HG02885 (cell line): ENCODE measurements at regions not wholly inside any gene's neighbourhood (a gene's known extent, or its start where the extent isn't known, plus 50 kb on each side); places are given as distances from the start of the nearest gene placed in this dataset.

Experiments
- ATAC-seq: cut with Tn5 transposase; IDR thresholded peaks from one replicate; pipeline ENCODE4 v1.9.1; 2021; ENCODE audit warnings: mild to moderate bottlenecking; ENCODE audit not compliant: unreplicated experiment, poor library complexity

DNA sequence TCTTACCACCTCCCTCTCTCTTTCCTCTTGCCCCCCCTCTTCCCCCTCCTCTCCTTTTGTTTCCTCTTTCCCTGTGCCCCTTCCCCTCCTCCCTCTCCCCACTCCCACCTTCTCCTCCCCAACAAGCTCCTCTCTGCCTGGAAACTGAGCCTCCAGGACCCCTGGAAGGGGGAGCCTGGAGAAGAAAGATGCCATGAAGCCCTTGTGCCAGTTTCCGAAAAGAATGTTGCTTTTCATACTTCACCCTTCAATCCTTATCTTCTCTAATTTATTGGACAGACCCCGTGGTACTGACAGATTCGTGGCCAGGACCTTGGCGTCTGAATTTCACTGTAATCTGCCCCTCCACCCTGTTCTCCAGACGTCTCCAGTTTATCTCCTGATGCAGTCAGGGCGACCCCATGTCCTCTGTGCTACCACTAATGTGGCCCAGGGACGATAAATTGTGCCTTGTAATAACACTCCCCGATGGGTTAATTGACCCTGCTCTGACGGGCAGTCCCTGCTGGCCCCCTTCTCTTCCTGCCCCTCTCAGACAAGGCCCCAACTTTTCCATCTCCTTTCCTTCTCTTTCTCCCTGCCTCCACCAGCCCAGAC is 138.4 kb upstream of the GSE1 start:
- ATAC-seq, result no peak

DNA sequence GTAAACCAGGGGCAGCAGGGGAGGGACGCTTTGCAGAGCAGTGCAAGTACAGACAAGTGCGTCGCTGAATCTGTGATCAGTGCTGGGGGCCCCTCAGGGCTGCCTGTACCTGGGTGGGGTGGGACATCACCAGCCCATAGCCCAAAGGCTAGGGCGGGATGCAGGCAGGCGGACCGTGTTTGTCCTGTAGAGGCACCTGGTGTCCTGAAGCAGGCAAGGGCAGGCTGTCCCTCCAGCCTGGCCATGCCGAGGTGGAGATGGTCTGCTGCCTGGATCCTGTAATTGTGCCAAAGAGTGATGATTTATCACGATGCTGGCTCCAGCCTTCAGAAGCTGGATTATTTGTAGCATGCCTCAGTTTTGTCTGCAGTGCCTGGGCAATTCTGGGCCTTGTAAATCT is 137.9 kb upstream of the GSE1 start:
- ATAC-seq, result no peak

DNA sequence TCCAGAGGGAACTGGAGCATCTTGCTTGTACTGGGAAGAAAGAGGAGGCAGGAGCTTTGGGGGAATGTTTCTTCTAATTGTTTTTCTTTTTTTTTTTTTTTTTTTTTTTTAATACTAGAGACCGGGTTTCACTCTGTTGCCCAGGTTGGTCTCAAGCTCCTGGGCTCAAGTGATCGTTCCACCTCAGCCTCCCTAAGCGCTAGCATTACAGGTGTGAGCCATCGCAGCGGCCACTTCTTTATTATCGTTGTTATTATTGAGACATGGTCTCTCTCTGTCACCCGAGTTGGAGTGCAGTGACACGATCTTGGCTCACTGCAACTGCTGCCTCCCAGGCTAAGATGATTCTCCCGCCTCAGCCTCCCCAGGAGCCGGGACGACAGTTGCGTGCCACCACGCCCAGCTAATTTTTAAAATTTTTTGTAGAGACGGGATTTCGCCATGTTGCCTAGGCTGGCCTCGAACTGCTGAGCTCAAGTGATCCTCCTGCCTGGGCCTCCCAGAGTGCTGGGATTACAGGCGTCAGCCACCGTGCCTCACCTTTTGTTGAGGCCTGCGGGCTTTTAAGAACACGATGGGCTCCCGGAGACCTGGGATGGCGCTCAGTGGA is 137.3 kb upstream of the GSE1 start:
- no peak for ATAC-seq

DNA sequence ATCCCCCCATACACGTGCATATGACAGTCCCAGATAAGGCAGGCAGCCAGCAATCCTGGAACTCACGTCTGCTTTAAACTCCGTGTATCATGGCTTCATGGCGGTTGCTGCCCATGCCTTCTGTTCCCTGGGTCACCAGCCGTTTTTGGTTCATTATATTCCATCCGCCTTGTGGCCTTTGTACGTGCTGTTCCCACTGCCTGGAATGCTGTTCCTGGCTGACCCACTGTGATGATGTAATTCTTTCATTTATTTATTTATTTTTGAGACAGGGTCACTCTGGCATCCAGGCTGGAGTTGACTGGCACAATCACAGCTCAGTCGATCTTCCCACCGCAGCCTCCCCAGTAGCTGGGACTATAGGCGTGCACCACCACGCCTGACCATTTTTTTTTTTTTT is 136.7 kb upstream of the GSE1 start:
- no peak for ATAC-seq

DNA sequence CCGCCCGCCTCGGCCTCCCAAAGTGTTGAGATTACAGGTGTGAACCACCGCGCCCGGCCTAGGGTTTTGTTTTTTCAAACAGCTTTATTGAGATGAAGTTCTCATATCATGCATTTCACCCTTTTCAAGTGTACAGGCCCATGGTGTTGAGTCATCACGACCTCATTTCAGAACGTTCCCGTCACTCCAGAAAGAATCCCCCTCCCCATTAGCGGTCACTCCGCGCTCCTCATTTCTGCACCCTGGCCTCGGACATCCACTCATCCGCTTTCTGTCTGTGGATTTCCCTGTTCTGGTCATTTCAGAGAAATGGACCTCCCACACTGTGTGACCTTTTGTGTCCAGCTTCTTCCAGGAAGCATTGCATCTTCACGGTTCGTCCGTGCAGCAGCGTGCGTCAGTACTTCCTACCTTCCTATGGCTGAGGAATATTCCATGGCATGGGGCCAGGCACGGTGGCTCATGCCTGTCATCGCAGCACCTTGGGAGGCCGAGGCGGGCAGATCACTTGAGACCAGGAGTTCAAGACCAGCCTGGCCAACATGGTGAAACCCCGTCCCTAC is 135.2 kb upstream of the GSE1 start:
- no peak for ATAC-seq

DNA sequence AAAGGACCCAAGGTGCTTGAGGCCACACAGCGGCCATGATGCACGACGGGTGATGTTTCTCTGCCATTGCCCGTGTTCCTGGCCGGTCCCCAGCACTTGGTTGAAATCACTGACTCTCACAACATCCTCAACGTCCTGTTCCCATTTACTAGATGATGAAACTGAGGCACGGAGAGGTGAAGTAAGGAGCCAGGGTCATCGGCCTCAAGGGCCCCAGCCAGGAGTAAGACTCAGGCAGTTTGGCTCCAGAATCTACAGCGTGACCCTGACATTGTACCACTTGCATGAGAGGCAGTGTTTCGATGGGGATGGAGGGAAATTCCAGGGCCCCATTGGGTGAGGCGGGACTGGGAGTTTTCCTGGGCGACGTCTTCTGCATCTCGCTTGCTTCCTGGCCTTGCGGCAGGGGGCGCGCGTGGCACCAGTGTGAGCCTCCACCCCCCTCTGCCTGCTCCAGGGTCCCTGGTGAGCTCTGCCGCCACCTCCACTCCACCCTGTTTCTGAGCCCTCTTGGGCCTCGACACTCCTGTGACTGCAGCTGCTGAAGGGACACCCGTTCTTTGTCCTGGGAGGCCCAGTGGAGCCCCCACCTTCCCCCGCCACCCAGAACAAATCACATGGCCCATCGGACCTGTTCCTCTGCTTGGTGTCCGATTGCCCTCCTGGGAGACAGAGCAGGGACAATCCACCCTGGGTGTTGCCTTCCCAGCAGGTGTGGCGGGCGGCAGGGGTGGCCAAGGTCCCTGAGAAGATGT is 133.0 kb upstream of the GSE1 start:
- ATAC-seq, result no peak

DNA sequence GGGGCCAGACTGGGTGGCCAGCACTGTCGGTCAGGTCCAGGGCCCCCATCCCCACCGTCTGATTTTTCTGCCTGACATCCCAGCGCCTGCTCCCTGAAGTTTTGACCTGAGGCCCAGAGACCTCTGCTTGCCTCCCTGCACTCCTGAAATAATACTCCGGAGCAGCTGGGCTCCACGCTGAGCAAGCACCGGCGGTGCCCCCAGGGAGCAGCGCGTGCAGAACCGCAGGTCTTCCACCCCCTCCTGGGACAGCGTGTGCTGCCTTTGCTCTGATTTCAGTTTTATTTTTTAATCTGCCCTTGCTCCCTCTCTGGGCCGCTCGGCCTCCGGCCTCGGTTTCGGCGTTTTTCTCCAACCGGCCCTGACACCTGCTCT is 132.4 kb upstream of the GSE1 start:
- no peak for ATAC-seq

DNA sequence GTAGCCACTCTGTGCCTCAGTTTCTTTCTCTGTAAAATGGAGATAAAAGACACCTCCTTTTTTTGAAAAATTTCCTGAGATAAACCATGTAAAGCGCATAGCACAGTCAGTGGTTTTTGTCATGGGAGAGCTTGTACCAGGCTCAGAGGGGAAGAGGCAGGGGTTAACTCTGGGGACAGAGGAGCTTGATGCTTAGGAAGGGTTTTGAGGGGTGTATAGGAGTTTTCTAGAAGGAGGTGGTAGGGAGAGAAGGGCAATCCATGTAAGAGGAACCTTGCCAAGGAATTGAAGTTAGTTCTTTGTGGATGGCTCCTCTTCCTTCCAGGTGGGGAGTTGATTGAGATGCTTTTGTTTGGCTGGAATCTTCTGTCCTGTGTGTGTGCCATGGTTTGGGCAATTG is 131.9 kb upstream of the GSE1 start:
- no peak for ATAC-seq

DNA sequence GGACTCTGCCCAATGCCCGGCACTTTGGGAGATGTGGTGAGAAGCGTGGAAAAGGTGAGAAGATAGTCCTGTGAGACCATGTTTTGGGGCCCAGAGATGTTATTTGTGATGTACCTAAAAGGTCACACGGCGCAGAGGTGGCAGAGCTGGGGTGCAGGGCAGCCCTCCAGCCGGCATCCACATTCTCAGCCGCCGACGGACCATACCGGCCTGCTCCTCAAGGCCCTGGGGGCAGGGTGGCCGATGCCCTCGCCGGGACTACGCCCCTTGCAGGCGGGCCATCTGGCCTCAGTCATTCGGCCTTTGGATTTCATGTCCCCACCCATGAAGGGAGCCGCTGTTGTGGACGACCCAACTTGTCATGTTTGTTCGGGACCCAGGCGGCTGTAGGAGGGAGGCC is 131.4 kb upstream of the GSE1 start:
- no peak for ATAC-seq

DNA sequence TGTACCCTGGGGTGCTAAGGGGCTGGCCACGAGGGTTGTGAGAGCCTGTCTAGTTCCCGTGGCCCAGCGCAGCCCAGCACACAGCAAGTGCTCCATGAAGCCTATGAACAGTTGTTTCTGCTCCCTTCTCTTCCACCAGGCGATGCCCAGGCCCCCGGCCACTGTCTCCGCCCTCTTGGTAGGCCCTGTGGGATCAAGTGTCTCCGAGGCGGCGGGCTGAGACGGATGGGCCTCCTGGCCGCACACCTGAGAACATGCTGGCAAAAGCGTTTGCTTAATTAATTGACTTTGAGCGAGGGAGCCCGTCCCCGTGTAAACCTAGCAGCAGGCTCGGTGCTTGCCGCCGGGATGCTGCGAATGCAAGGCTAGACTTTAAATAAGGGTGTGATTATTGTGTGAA is 129.7 kb upstream of the GSE1 start:
- no peak for ATAC-seq

DNA sequence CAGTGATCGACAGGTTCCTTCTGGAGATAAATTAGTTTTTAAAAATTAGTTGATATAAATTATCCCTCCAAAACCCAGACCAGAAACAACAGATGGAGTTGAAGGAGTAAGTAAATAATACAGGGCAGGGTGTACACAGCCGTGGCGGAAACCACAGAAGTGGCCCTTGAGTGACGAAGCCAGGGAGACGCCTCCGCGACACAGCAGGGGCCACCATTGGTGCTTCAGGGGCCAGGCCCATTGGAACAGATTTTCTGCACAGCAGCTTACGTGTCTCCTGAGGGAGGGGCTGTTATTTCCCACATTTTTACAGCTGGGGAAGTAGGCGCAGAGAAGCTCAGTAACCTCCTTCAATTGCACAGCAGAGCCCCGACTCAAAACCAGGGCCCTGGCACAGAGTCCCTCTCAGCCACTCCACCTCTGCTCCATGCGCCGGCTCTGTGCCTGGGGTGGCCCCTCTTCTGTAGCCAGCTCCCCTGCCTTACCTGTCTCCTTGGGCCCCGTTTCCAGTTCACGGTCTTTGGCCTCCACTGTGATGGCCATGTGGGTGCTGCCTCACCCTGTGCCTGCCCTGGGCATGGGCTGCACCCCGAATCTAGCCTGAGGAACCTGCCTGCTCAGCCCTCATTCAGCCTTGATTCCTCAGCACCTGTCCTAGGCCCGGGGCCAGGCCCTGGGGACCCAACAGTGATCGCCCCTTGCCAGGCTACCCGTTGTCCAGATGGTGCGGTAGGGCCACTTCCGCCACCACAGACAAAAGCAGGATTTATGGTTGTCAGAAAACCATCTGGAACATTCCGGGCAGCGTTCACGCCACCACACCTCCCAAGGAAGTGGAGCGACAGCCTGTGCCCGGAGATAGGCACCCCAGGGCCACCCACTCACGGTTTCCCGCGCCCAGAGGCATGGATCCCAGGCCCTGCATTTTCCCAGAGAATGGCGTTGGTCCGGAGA is 128.5 kb upstream of the GSE1 start:
- ATAC-seq, result no peak

DNA sequence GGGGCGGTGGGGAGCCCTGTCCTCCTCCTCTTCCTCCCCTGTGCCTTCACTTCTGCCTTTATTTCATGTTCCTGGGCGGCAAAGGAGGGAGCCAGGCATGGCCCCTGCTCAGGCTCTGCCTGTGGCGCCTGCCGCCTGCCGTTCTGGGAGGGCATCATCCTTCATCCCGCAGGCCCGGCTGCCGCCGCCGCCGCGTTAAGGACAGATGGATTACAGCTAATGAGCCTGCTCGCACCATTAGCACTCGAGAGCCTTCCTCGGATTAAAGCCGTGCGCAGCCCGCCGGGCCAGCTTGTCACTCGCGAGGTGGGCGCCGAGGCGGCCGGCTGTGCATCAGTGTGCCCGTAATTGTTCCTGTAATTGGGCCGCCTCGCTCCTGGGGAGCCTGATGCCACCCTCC is 127.7 kb upstream of the GSE1 start:
- no peak for ATAC-seq

DNA sequence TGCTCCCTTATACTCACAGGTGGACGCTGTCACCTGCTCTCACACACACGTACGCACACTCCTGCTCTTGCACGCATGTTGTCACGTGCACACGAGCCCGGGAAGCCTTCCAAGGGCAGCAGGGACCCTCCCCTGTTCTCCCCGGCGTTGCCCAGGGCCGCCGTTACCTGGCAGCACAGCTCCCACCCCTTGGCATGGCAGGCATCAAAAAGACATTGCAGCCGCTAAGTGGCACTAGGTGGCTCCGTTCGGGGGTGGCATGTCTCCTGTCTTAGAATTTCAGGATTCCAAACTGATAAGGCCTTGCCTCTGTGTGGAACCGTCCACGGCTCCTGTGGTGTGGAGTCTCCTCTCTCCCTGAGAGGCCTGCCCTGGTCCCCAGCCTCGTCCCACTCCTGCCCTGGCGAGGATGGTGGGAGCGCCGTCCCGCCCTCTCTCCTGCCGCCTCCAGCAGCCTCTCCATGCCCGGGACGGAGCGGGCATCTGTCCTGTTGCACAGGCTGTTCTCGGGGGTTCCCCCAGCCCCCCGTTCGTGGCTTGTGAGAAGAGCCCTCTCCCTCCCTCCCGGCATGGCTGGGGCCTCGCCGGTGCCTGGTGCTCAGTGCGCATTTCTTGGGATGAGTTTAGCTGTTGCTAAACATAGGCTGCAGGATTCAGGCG is 126.7 kb upstream of the GSE1 start:
- no peak for ATAC-seq

DNA sequence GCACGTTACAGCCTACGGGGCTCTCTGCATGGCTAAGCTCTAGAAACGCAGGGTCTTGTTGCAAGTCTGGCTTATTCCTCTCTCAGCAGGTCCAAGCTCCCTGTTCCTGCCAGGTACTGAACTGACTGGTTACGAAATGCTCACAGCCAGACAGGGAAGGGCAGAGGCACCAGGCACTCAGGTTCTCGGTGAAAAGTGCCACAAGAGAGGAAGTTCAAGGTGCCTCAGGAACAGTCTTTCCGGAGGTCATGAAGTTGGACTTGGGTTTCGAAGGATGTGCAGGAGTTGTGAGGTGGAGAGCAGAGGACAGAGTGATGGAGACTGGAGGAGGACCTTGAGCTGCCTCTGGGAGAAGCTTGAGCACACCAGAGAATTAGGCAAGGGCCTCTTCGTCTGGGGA is 124.7 kb upstream of the GSE1 start:
- no peak for ATAC-seq

DNA sequence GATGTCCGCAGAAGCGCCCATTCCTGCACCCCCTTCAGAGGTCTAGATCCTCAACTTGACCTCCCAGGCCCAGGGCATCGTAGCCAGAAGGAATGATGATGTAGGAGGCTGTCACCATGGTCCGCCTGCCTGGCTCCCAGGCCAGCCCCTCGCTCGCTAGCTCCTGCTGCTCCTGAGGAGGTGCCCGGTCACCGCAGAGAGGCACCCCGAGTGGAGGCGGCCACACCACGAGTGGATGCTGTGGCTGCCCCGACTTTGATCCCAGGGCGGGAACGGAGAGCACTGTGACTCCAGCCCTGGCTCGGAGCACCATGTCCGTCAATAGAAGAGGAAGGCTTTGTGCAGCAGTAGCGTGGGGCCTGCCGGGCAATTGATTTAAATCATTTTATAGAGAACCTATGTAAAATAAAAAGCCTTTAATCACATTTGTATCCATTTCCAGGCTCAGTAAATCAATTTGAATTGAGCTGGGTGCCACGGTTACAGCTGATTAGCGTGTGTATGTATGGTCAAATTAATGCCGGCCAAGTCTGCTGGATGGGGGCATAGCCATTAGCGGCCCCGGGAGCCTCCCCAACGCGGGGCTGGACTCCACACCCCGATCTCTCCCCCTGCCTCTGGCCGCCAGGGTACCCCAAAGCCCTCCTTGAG is 122.6 kb upstream of the GSE1 start:
- ATAC-seq, result no peak

DNA sequence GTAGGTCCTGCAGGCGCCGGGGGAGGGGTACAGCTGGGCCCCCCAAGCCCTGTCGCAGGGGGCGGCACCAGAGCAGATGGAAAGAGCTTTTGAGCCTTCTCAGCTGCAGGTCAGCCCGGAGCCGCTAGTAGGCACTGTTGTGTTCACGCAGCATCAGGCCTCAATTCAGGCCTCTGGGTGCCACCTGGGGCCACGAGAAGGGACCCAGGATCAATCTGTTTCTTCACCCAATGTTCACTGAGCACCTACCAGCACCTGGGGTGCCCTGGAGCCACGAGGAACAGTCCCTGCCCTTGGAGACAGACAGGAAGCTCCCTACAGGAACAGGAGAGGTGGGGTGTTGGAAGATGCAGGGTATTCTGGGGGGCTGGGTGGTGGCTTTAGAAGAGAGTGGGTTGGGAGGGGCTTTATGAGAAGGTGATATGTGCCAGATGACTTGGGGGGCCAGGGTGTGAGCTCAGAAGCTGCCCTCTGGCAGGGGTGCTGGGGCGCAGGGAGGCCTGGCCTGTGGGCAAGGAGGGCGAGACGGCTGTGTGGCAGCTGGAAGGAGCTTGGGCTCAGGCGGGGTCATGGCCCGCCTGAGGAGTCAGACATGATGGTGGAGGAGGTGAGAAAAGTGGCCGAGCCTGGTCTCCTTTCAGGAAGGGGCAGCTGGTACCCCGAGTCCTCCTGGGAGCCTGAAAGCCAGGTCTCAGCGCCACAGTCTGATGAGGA is 121.9 kb upstream of the GSE1 start:
- ATAC-seq, result no peak

DNA sequence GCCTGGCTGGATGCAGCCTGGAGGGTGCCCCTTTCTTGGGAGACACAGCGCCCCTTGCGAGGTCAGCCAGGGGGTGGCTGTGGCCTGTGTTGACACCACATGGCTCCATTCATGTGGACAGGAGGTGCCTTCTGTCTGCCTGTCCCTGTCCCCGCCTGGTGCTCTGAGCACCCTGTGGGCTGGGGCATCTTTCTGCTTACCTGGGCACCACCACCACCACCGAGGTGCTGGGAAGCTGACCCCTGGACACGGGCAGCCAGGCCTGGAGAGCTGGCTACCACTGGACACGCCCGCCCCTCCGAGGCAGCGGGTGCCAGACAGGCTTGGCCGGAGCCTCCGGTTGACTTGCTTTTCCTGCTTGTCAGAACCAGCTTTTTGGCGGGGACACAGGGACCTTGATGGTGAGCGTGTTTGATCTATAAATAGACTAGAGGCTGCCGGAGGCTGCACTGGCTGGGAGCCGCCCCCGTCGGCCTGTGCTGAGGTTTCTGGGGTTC is 121.3 kb upstream of the GSE1 start:
- ATAC-seq, result no peak

DNA sequence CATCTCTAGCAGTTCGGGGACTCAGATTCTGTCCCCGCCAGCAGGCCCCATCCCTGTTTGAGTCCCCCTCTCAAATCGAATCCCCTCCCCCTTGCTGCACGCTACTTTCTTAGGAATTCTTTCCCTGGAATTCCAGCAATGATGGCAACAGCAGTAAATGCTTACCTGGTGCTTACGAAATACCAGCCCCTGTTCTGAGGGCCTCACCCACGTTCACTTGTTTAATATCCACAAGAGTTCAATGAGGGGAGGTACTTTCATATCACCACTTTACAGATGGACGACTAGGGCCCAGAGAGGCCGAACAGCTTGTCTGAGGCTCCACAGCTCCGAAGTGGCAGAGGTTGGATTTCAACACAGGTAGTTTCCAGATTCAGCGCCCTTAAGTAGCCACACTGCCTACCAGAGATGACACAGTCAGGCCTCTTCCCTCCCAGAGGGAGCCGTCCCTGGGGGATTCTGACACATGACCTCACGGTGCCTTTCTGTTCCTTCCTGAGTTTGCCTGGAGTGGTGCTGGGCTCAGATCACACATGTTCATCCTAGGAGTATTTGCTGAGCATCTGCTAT is 120.7 kb upstream of the GSE1 start:
- no peak for ATAC-seq
